MM.1S (cell line): ENCODE measurements at regions not wholly inside any gene's neighbourhood (a gene's known extent, or its start where the extent isn't known, plus 50 kb on each side); places are given as distances from the start of the nearest gene placed in this dataset.

ENCODE experiments used
- DNase-seq: peaks from one replicate; pipeline ENCODE4 v3.0.0-alpha.2; 2015
- H2AFZ ChIP-seq: fragments of 300-600 bp; sonication (generic); 2 replicates; pipeline ENCODE4 v1.6.0; 2016; ENCODE audit warnings: antibody characterized with exemption, low read length
- H3F3A ChIP-seq: fragments of 300-600 bp; sonication (generic); 2 replicates; pipeline ENCODE4 v1.6.1; 2016; ENCODE audit warnings: mild to moderate bottlenecking, antibody characterized with exemption, low read length, moderate library complexity, mixed read lengths; ENCODE audit not compliant: insufficient read depth
- H3K27ac ChIP-seq: fragments of 300-600 bp; sonication (generic); 2 replicates; pipeline ENCODE4 v1.5.1; 2016; ENCODE audit warnings: mild to moderate bottlenecking, low read length
- H3K27me3 ChIP-seq: fragments of 300-600 bp; sonication (generic); replicated peaks from 2 replicates; pipeline ENCODE4 v1.6.0; 2016; ENCODE audit warnings: low read length; ENCODE audit not compliant: insufficient read depth
- H3K36me3 ChIP-seq: fragments of 300-600 bp; sonication (generic); replicated peaks from 2 replicates; pipeline ENCODE4 v1.6.1; 2016; ENCODE audit warnings: mild to moderate bottlenecking, low read length, mixed read lengths; ENCODE audit not compliant: insufficient read depth
- H3K4me1 ChIP-seq: fragments of 300-600 bp; sonication (generic); 2 replicates; pipeline ENCODE4 v1.6.1; 2016; ENCODE audit warnings: low read length, mixed read lengths
- H3K4me2 ChIP-seq: fragments of 300-600 bp; sonication (generic); 2 replicates; pipeline ENCODE4 v1.6.0; 2016; ENCODE audit warnings: low read depth, low read length
- H3K4me3 ChIP-seq: fragments of 300-600 bp; sonication (generic); 2 replicates; pipeline ENCODE4 v1.5.1; 2016; ENCODE audit warnings: low read length, mixed read lengths
- H3K79me2 ChIP-seq: fragments of 300-600 bp; sonication (generic); 2 replicates; pipeline ENCODE4 v1.6.1; 2016; ENCODE audit warnings: mixed run types, low read length, mixed read lengths
- H3K9ac ChIP-seq: fragments of 300-600 bp; sonication (generic); 2 replicates; pipeline ENCODE4 v1.6.1; 2016; ENCODE audit warnings: low read length, mixed read lengths
- H3K9me2 ChIP-seq: fragments of 300-600 bp; sonication (generic); replicated peaks from 2 replicates; pipeline ENCODE4 v1.6.1; 2016; ENCODE audit warnings: mild to moderate bottlenecking, low read length, mixed read lengths; ENCODE audit not compliant: insufficient read depth
- H3K9me3 ChIP-seq: fragments of 300-600 bp; sonication (generic); replicated peaks from 2 replicates; pipeline ENCODE4 v1.6.1; 2016; ENCODE audit warnings: mild to moderate bottlenecking, low read length, mixed read lengths; ENCODE audit not compliant: insufficient read depth
- H4K20me1 ChIP-seq: fragments of 300-600 bp; sonication (generic); 2 replicates; pipeline ENCODE4 v1.6.1; 2016; ENCODE audit warnings: mild to moderate bottlenecking, low read length, moderate library complexity, mixed read lengths; ENCODE audit not compliant: insufficient read depth
- EZH2 ChIP-seq: fragments of 300-600 bp; sonication (generic); optimal IDR thresholded peaks from 2 replicates; pipeline ENCODE3; 2017; ENCODE audit warnings: low read depth, mild to moderate bottlenecking, antibody characterized with exemption, low read length, mixed read lengths
- EZH2phosphoT487 ChIP-seq: fragments of 300-600 bp; sonication (generic); IDR thresholded peaks from 2 replicates; pipeline ENCODE4 v1.6.1; 2018; ENCODE audit warnings: antibody characterized with exemption, low read length
- TF ChIP-seq, protein P1 (sequence below): fragments of 300-600 bp; sonication (generic); IDR thresholded peaks from 2 replicates; pipeline ENCODE4 v1.5.1; 2016; ENCODE audit warnings: antibody characterized with exemption, low read length, mixed read lengths

DNA sequence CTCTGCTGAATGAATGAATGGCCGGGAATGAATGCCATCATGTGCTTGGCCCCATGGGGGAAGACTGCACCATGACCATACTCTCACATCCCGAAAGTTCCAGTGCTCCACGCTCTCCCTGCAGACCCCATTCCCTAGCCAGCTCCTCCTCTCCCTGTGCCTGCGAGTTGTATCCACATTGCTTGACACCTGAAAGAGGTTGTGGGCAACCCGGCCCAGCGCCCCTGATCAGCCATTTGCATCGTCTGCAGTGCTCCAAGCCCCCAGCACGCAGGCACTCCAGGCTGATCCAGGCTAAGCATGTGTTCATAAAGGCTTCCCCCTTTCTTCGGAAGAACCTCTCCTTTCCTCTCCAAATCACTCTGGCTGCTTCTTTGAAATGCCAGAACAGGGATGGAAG, 354.4 kb upstream of the MKI67 start:
- no peak for DNase-seq
- H3K79me2 ChIP-seq, result no peaks in the 10 kb centered on the region
- H3K4me1 ChIP-seq, result no peaks in the 10 kb centered on the region
- no peak overlapping the region for H3K27ac ChIP-seq
- no peaks in the 10 kb centered on the region for H3K9me2 ChIP-seq
- no peaks in the 10 kb centered on the region for H3K36me3 ChIP-seq
- TF ChIP-seq EZH2 (no peak), EZH2phosphoT487 (no peak)
- TF ChIP-seq, protein P1, sequence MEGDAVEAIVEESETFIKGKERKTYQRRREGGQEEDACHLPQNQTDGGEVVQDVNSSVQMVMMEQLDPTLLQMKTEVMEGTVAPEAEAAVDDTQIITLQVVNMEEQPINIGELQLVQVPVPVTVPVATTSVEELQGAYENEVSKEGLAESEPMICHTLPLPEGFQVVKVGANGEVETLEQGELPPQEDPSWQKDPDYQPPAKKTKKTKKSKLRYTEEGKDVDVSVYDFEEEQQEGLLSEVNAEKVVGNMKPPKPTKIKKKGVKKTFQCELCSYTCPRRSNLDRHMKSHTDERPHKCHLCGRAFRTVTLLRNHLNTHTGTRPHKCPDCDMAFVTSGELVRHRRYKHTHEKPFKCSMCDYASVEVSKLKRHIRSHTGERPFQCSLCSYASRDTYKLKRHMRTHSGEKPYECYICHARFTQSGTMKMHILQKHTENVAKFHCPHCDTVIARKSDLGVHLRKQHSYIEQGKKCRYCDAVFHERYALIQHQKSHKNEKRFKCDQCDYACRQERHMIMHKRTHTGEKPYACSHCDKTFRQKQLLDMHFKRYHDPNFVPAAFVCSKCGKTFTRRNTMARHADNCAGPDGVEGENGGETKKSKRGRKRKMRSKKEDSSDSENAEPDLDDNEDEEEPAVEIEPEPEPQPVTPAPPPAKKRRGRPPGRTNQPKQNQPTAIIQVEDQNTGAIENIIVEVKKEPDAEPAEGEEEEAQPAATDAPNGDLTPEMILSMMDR, result no peak
- no peaks in the 10 kb centered on the region for H4K20me1 ChIP-seq
- H3K4me3 ChIP-seq, result no peak overlapping the region
- no peaks in the 10 kb centered on the region for H3F3A ChIP-seq
- no peak overlapping the region for H2AFZ ChIP-seq
- H3K27me3 ChIP-seq, result peaks cover 5% of the 10 kb centered on the region; the same call in 1 of the 2 replicates
- no peak overlapping the region for H3K9ac ChIP-seq
- no peaks in the 10 kb centered on the region for H3K9me3 ChIP-seq
- H3K4me2 ChIP-seq, result no peak overlapping the region

DNA sequence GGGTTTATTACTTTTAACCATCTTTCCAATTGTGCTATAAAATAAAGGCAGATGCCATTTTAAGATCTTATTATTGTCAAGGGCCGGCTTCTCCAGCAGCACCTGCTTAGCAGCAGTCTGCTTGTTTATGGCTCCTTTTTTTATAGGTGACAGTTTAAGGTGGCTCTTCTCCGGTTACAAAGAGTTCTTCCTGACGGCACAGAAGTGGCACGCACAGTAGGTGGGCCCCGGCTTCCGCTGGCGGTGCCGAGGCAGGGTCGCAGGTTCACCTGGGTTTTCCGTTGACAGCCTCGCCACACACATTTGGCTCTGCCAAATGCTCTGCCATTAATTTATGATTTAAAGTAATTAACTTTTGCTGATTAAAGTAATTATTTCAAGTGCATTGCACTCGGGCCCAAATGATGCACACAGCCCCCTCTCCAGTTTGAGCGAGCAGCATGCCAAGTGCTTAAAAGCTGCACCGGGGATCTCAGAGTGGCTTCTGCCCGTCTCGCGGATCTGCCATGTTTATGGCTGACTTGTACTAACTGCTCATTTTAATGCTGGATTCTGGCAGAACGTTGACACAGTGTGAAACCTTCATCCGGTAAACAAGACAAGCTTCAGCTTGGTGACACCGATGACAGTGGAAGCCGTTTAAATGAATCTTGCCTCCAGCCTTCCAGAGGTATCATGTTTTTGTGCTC, 355.1 kb upstream of the MKI67 start:
- no peak for DNase-seq
- Histone ChIP-seq H3K4me3 (no peak overlapping the region), H3K4me1 (no peaks in the 10 kb centered on the region), H3K4me2 (no peak overlapping the region), H3K9ac (no peak overlapping the region), H2AFZ (no peak overlapping the region), H3K9me3 (no peaks in the 10 kb centered on the region), H3K27ac (no peak overlapping the region), H3K27me3 (peaks cover 5% of the 10 kb centered on the region; the same call in 1 of the 2 replicates), H3K79me2 (no peaks in the 10 kb centered on the region), H4K20me1 (no peaks in the 10 kb centered on the region), H3K36me3 (no peaks in the 10 kb centered on the region), H3F3A (no peaks in the 10 kb centered on the region), H3K9me2 (no peaks in the 10 kb centered on the region)
- TF ChIP-seq EZH2phosphoT487 (no peak), EZH2 (no peak)
- TF ChIP-seq, protein P1, result no peak

DNA sequence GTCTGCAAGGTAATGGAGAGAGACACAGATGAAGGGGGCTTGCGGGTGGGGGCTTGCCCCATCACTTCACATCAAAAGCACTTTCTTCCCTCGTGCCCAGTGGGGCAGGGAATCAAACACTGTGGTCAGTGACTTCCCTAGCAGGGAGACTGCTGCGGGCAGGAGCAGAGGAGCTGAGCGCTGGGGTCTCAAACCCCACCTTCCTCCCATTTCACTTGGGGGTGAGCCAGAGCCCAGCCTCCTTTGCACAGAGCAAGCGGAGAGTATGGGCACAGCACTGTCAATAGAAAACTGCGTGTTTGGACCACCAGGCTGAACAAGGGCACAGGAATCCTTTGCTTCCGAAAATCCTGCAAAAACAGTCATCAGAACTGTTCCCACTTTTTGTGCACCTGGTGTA, 355.8 kb upstream of the MKI67 start:
- Histone ChIP-seq H3K27me3 (peaks cover 5% of the 10 kb centered on the region; the same call in 1 of the 2 replicates), H3K36me3 (no peaks in the 10 kb centered on the region), H3K4me1 (no peaks in the 10 kb centered on the region), H3K79me2 (no peaks in the 10 kb centered on the region), H3K27ac (no peak overlapping the region), H3K9me3 (no peaks in the 10 kb centered on the region), H2AFZ (no peak overlapping the region), H3K9me2 (no peaks in the 10 kb centered on the region), H3K4me2 (no peak overlapping the region), H3K9ac (no peak overlapping the region), H3F3A (no peaks in the 10 kb centered on the region), H3K4me3 (no peak overlapping the region), H4K20me1 (no peaks in the 10 kb centered on the region)
- TF ChIP-seq, protein P1, result no peak
- TF ChIP-seq EZH2 (no peak), EZH2phosphoT487 (no peak)
- DNase-seq, result no peak
